ENCODE measurements at regions not wholly inside any gene's neighbourhood (a gene's known extent, or its start where the extent isn't known, plus 50 kb on each side); places are given as distances from the start of the nearest gene placed in this dataset.

DNA sequence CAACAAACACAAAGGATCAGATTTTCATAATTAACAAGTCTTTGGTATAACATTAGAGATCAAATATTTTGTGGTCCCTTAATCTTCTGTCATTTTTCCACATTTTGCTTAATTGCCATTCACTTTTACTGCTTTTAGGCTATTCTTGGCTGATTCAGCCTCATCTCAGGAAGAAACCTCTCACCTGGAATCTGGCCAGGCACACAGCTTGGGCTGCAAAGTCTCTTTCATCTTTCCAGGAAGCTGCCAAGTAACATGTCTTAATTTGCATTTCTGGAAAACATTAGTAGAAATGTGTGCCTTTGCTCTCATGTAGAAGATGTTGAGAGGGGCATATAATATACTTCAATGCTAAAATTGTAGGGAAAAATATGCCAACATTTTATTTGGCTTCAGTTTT is 174.2 kb upstream of the STEAP4 start:
- H3K36me3 ChIP-seq: no peaks in the 10 kb centered on the region
- peak; percentile 9 for DNase-seq
- H3K27me3 ChIP-seq: no peaks in the 10 kb centered on the region
- H3K9me3 ChIP-seq: no peaks in the 10 kb centered on the region
- no peak overlapping the region for H3K4me3 ChIP-seq

GRCh38 chr7:88480271-88480670 is 173.6 kb upstream of the STEAP4 start:
- no peak for DNase-seq
- H3K27me3 ChIP-seq: no peaks in the 10 kb centered on the region
- H3K4me3 ChIP-seq: no peak overlapping the region
- H3K36me3 ChIP-seq: no peaks in the 10 kb centered on the region
- no peaks in the 10 kb centered on the region for H3K9me3 ChIP-seq

- H3K4me3 ChIP-seq: no peak overlapping the region
- H3K27me3 ChIP-seq: no peaks in the 10 kb centered on the region
- no peak for DNase-seq
- no peaks in the 10 kb centered on the region for H3K36me3 ChIP-seq
- H3K9me3 ChIP-seq: no peaks in the 10 kb centered on the region
Measured at GRCh38 chr7:88477976-88478375, 171.3 kb upstream of the STEAP4 start.

- Histone ChIP-seq H3K27me3 (no peaks in the 10 kb centered on the region), H3K9me3 (no peaks in the 10 kb centered on the region), H3K4me3 (no peak overlapping the region), H3K36me3 (no peaks in the 10 kb centered on the region)
- no peak for DNase-seq
Measured at GRCh38 chr7:88465600-88465999, 158.9 kb upstream of the STEAP4 start.

GRCh38 chr7:88462799-88463198 is 156.1 kb upstream of the STEAP4 start:
- no peak for DNase-seq
- Histone ChIP-seq H3K36me3 (no peaks in the 10 kb centered on the region), H3K9me3 (no peaks in the 10 kb centered on the region), H3K27me3 (no peaks in the 10 kb centered on the region), H3K4me3 (no peak overlapping the region)

- DNase-seq: no peak
- Histone ChIP-seq H3K9me3 (no peaks in the 10 kb centered on the region), H3K27me3 (no peaks in the 10 kb centered on the region), H3K4me3 (no peak overlapping the region), H3K36me3 (no peaks in the 10 kb centered on the region)
Measured at GRCh38 chr7:88460650-88461049, 154.0 kb upstream of the STEAP4 start.

GRCh38 chr7:88458946-88459345 is 152.3 kb upstream of the STEAP4 start:
- Histone ChIP-seq H3K4me3 (no peak overlapping the region), H3K9me3 (no peaks in the 10 kb centered on the region), H3K27me3 (no peaks in the 10 kb centered on the region), H3K36me3 (no peaks in the 10 kb centered on the region)
- no peak for DNase-seq

GRCh38 chr7:88458279-88458678 is 151.6 kb upstream of the STEAP4 start:
- H3K9me3 ChIP-seq: no peaks in the 10 kb centered on the region
- no peaks in the 10 kb centered on the region for H3K36me3 ChIP-seq
- no peaks in the 10 kb centered on the region for H3K27me3 ChIP-seq
- no peak for DNase-seq
- no peak overlapping the region for H3K4me3 ChIP-seq

- Histone ChIP-seq H3K4me3 (no peak overlapping the region), H3K27me3 (no peaks in the 10 kb centered on the region), H3K9me3 (no peaks in the 10 kb centered on the region), H3K36me3 (no peaks in the 10 kb centered on the region)
- DNase-seq: no peak
Measured at GRCh38 chr7:88457320-88457719, 150.6 kb upstream of the STEAP4 start.

GRCh38 chr7:88456490-88456889 is 149.8 kb upstream of the STEAP4 start:
- Histone ChIP-seq H3K36me3 (no peaks in the 10 kb centered on the region), H3K27me3 (no peaks in the 10 kb centered on the region), H3K9me3 (no peaks in the 10 kb centered on the region), H3K4me3 (no peak overlapping the region)
- DNase-seq: no peak

GRCh38 chr7:88455696-88456095 is 149.0 kb upstream of the STEAP4 start:
- DNase-seq: no peak
- Histone ChIP-seq H3K4me3 (no peak overlapping the region), H3K27me3 (no peaks in the 10 kb centered on the region), H3K36me3 (no peaks in the 10 kb centered on the region), H3K9me3 (no peaks in the 10 kb centered on the region)

GRCh38 chr7:88452646-88453045 is 146.0 kb upstream of the STEAP4 start:
- no peaks in the 10 kb centered on the region for H3K9me3 ChIP-seq
- H3K36me3 ChIP-seq: no peaks in the 10 kb centered on the region
- DNase-seq: no peak
- H3K4me3 ChIP-seq: no peak overlapping the region
- H3K27me3 ChIP-seq: no peaks in the 10 kb centered on the region

GRCh38 chr7:88450874-88451273 is 144.2 kb upstream of the STEAP4 start:
- Histone ChIP-seq H3K4me3 (no peak overlapping the region), H3K27me3 (no peaks in the 10 kb centered on the region), H3K9me3 (no peaks in the 10 kb centered on the region), H3K36me3 (no peaks in the 10 kb centered on the region)
- DNase-seq: no peak

GRCh38 chr7:88449410-88449809 is 142.7 kb upstream of the STEAP4 start:
- Histone ChIP-seq H3K36me3 (no peaks in the 10 kb centered on the region), H3K4me3 (no peak overlapping the region)
- DNase-seq: no peak

DNA sequence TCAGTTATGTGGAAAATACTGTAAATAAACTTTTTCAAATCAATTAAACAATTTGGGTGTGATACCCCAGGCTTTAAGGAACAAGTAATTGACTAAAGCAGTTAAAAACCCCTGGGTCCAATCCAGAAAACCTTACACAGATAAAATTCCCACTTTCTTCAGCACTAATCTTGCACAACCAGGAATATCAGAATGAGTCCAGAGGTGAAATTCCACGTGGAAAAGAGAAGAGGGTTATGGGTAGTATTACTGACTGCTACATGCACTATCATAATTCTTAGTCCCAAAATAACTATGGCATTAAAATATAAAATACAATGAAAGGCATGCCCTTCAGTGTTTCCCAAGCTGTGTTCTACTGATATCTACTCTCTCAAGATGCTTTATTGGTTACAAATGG is 135.7 kb upstream of the STEAP4 start:
- DNase-seq: no peak
- no peaks in the 10 kb centered on the region for H3K9me3 ChIP-seq
- no peaks in the 10 kb centered on the region for H3K27me3 ChIP-seq
- H3K4me3 ChIP-seq: no peak overlapping the region
- no peaks in the 10 kb centered on the region for H3K36me3 ChIP-seq

More at GRCh38 chr7:88449410-88449809, 142.7 kb upstream of the STEAP4 start:
- Histone ChIP-seq H3K9me3 (no peaks in the 10 kb centered on the region), H3K27me3 (no peaks in the 10 kb centered on the region)

DNA sequence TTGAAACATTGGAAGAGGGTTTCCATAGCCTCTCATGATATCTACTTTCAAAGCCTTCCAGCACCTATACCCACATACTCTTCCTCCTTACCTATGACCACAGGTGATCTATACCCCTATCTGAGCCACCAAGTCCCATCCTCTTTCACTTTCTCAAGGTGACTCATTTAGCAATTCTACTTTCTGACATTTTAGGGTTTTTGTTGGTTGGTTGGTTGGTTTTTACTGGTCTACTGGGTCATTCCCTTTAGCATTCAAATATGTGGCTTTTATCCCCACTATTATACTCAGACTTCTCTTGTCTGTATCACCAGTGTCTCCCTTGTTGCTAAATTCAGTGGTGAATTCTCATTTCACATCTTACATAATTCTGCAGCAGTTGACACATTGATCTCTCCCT is 130.4 kb upstream of the STEAP4 start:
- H3K9me3 ChIP-seq: no peaks in the 10 kb centered on the region
- no peak for DNase-seq
- no peaks in the 10 kb centered on the region for H3K36me3 ChIP-seq
- H3K4me3 ChIP-seq: no peak overlapping the region
- no peaks in the 10 kb centered on the region for H3K27me3 ChIP-seq

GRCh38 chr7:88432301-88432700 is 125.6 kb upstream of the STEAP4 start:
- no peak overlapping the region for H3K4me3 ChIP-seq
- H3K9me3 ChIP-seq: no peaks in the 10 kb centered on the region
- H3K36me3 ChIP-seq: no peaks in the 10 kb centered on the region
- DNase-seq: no peak
- H3K27me3 ChIP-seq: no peaks in the 10 kb centered on the region

DNA sequence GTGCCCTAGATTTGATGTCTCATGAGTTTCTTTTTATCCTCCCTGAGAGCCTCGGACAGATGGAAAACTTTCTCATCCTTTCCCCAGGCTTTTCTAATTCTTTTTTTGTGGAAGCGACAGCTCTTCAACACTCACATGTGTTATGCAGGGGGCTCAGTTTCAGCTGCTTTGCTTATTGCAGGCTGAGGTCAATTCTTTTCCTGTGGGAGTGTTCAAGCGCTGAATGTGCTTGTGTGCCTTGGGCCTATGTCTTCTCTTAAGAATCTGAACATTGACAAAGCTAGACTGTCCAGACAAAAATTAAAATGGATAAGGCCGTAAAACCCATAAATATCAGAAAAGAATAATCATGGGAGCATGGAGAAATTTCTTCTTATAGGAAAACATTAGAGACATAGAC is 125.2 kb upstream of the STEAP4 start:
- Histone ChIP-seq H3K4me3 (no peak overlapping the region), H3K9me3 (no peaks in the 10 kb centered on the region), H3K27me3 (no peaks in the 10 kb centered on the region), H3K36me3 (no peaks in the 10 kb centered on the region)
- DNase-seq: no peak

DNA sequence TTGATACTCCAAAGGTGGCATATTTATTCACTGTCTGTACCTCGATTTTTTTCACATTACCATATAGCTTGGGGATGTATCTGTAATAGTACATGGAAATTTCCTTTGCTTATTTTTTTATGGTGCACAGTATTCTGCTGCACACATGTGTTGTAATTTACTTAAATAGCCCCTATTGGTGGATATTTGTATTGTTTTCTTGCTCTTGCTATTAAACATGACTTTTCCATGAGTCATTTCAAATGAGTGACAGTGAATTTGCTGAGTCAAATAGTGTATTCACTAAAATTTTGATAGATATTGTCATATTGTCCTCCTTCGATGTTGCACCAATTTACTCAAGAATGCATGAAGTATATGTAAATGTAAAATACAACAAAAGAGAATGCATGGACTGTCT is 122.7 kb upstream of the STEAP4 start:
- Histone ChIP-seq H3K27me3 (no peaks in the 10 kb centered on the region), H3K36me3 (no peaks in the 10 kb centered on the region), H3K4me3 (no peak overlapping the region), H3K9me3 (no peaks in the 10 kb centered on the region)
- DNase-seq: no peak

Data from MG63 (cell line).